Activated CD4-positive, alpha-beta T cell treated with anti-CD3 and anti-CD28 coated beads for 36 hours (primary cell): ENCODE measurements at regions not wholly inside any gene's neighbourhood (a gene's known extent, or its start where the extent isn't known, plus 50 kb on each side); places are given as distances from the start of the nearest gene placed in this dataset.
"Not testable (repeated sequence)": the region's sequence is repeated elsewhere in the genome, so short reads cannot be mapped to it uniquely, and the experiment has no call there.

Experiments
- ATAC-seq: fragments of 200-7000 bp; cut with Tn5 transposase; one replicate; pipeline ENCODE4 v1.10.0; 2021; ENCODE audit warnings: mild to moderate bottlenecking, moderate library complexity
- CTCF ChIA-PET: fragments of 350-600 bp; sonication (Branson Sonifier 250); formaldehyde crosslinking; loops from one replicate; lab custom pipeline; 2021; ENCODE audit warnings: antibody characterized with exemption; lab: Charles Lee
- POLR2A ChIA-PET: fragments of 350-600 bp; sonication (Branson Sonifier 250); formaldehyde crosslinking; loops from one replicate; lab custom pipeline; 2021; ENCODE audit warnings: antibody characterized with exemption, inconsistent platforms; lab: Charles Lee
- DNase-seq: peaks from one replicate; pipeline ENCODE4 v3.0.0-alpha.2; 2020
- H3K27ac Mint-ChIP-seq: one replicate; pipeline ENCODE4 v1.8.0; 2021; ENCODE audit warnings: mixed read lengths
- H3K27me3 Mint-ChIP-seq: one replicate; pipeline ENCODE4 v1.8.0; 2021; ENCODE audit warnings: mixed read lengths
- H3K36me3 Mint-ChIP-seq: one replicate; pipeline ENCODE4 v1.8.0; 2021; ENCODE audit warnings: low read depth, mixed read lengths
- H3K4me1 Mint-ChIP-seq: one replicate; pipeline ENCODE4 v1.8.0; 2021; ENCODE audit warnings: mixed read lengths
- H3K4me3 Mint-ChIP-seq: one replicate; pipeline ENCODE4 v1.8.0; 2021; ENCODE audit warnings: mild to moderate bottlenecking, moderate library complexity, mixed read lengths
- H3K9me3 Mint-ChIP-seq: one replicate; pipeline ENCODE4 v1.8.0; 2021; ENCODE audit warnings: low read depth, mixed read lengths
- intact Hi-C, 2 experiments: fragments of 100-400 bp; cut with DNase I in 1 of 2; cut with micrococcal nuclease in 1 of 2; formaldehyde crosslinking; loops; one replicate each; pipeline versions ENCODE4 v1.14.2 to v1.15.1; 2022 to 2024; cut with DNase I, micrococcal nuclease

DNA sequence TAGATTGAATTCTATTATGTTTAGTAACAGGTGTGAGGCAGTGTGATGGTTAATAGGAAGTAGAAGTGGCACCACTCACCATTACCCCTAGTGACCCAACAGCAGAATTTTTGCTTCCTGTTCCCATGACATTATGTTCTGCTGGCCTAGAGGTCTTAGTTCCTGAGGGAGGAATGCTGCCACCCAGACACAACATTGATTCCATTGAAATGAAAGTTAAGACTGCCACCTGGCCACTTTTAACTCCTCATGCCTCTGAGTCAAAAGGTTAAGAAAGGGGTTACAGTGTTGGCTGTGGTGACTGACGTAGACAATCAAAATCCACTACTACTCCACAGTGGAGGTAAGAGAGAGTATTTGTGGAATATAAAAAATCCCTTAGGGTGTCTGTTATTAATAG is 218.9 kb upstream of the NMUR2 start:
- no peaks in the 10 kb centered on the region for H3K9me3 Mint-ChIP-seq
- ATAC-seq (no peak), DNase-seq (no peak)
- H3K27ac Mint-ChIP-seq = no peak overlapping the region
- POLR2A ChIA-PET = no interaction called here
- H3K36me3 Mint-ChIP-seq = no peaks in the 10 kb centered on the region
- CTCF ChIA-PET = no interaction called here
- H3K4me1 Mint-ChIP-seq = no peaks in the 10 kb centered on the region
- H3K4me3 Mint-ChIP-seq = no peak overlapping the region
- no peaks in the 10 kb centered on the region for H3K27me3 Mint-ChIP-seq
- intact Hi-C loops = no loop called here

DNA sequence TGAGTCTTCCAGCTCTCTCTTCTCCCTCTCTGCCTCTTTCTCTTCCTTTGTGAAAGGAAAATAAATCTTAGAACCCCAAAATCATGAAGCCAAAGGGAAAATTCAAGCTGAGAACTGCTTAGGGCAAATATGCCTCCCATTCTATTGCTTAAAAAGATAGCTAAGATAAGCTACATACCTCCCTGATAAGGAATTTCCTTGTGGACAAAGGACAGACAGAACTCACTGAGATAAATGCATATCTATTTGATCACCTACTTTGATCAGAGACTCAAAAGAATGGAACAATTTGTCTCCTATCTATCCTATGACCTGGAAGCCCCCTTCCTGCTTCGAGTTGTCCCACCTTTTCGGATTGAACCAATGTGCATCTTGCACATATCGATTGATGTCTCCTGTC is 220.6 kb upstream of the NMUR2 start:
- ChIA-PET POLR2A (no interaction called here), CTCF (no interaction called here)
- Mint-ChIP-seq H3K4me3 (no peak overlapping the region), H3K27ac (no peak overlapping the region), H3K27me3 (no peaks in the 10 kb centered on the region), H3K9me3 (no peaks in the 10 kb centered on the region), H3K36me3 (no peaks in the 10 kb centered on the region), H3K4me1 (no peaks in the 10 kb centered on the region)
- intact Hi-C loops = no loop called here
- no peak for DNase-seq
- no peak for ATAC-seq

DNA sequence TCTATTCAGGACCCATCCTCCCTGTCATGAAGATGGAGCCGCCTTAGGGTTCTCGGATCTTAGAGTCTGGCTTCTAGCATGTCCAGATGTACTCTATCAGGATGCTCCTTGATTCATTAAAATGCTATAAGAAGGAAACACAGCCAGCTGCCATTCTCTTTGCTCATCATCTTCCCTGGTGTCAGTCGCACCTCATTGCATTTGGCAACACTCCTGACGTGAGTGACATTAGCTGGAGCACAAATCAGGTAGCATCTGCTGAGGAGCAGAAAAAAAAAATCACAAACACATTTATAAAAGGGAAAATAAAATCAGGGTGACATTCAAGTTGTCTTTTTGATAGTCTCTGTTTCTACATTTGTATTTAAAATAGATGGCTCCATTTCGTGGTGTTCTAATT is 226.1 kb upstream of the NMUR2 start:
- intact Hi-C loops = no loop called here
- Mint-ChIP-seq H3K4me1 (no peaks in the 10 kb centered on the region), H3K27ac (no peak overlapping the region), H3K9me3 (no peaks in the 10 kb centered on the region), H3K4me3 (no peak overlapping the region), H3K36me3 (no peaks in the 10 kb centered on the region), H3K27me3 (no peaks in the 10 kb centered on the region)
- DNase-seq = no peak
- ChIA-PET CTCF (no interaction called here), POLR2A (no interaction called here)
- no peak for ATAC-seq

DNA sequence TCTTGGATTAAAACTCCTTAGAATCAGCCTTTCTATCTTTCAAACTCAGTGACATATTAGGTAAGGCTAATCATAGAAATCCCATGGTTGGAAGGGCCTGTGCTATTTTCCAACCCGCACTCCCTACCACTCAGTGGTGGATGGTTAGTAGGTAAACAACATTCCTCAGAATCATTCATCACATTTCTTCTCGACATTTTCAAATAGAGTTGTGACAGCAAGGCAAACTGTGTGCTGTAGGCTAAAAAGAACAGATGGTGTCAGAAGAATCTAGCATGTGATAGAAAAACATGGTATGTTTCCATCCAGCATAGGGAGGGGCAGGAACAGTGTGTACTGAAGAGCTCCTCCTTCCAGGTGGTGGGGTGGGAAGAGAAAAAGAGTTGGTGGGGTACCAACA is 227.3 kb upstream of the NMUR2 start:
- ChIA-PET POLR2A (no interaction called here), CTCF (no interaction called here)
- H3K4me3 Mint-ChIP-seq = no peak overlapping the region
- intact Hi-C loops = no loop called here
- no peak for DNase-seq
- no peaks in the 10 kb centered on the region for H3K9me3 Mint-ChIP-seq
- H3K4me1 Mint-ChIP-seq = no peaks in the 10 kb centered on the region
- H3K36me3 Mint-ChIP-seq = no peaks in the 10 kb centered on the region
- no peak overlapping the region for H3K27ac Mint-ChIP-seq
- no peaks in the 10 kb centered on the region for H3K27me3 Mint-ChIP-seq
- no peak for ATAC-seq

DNA sequence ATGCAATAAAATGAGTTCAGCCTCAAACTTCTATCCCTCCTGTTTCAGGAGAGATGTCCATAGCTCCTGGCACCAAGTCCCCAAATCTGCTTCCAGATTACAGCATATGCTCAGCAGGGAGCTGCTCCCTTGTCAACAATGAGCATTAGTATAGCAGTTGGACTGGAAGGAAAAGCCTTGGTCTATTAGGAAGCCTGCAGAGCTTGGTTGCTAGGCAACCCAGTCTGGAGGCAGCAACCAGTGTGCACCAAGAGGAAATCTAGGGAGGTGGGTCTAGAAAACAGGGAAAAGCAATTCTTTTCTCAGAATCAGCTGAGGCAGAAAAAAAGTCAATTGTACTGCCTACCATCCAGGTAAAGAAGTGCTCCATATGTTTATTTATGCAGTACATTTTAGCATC is 229.5 kb upstream of the NMUR2 start:
- Mint-ChIP-seq H3K27ac (no peak overlapping the region), H3K9me3 (no peaks in the 10 kb centered on the region), H3K36me3 (no peaks in the 10 kb centered on the region), H3K27me3 (no peaks in the 10 kb centered on the region), H3K4me1 (no peaks in the 10 kb centered on the region), H3K4me3 (no peak overlapping the region)
- ChIA-PET CTCF (interaction anchor here (0.5 kb wide), 1 partner anchor 1665 kb away, joined by 3 read pairs; no protein-coding TSS in a partner anchor), POLR2A (no interaction called here)
- ATAC-seq = no peak
- intact Hi-C loops = no loop called here
- DNase-seq = no peak

DNA sequence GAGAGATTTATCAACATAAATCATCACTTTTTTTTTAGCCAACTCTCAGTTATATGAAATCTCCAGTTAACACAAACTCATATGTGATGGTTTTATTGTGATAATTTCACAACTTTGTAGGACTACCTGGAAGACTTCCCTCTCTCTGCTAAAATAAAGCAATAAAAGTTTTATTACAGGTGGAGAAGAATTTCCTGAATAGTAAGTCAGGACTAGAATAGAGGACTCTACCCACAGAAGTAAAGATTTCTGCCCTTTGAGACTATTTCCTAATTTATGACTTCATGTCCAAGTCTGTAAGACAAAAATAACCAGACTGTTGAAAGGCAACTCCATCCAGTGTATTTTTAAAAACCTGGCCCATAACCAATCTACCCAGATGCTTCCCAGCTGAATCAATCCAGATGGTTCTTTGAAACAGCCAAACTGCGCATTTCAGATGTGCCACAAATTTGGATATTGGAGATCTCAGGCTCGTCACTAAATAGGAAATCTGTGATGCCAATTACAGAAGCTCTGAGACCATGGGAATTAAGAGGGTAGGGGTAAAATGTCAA is 234.0 kb upstream of the NMUR2 start:
- no peak overlapping the region for H3K27ac Mint-ChIP-seq

DNA sequence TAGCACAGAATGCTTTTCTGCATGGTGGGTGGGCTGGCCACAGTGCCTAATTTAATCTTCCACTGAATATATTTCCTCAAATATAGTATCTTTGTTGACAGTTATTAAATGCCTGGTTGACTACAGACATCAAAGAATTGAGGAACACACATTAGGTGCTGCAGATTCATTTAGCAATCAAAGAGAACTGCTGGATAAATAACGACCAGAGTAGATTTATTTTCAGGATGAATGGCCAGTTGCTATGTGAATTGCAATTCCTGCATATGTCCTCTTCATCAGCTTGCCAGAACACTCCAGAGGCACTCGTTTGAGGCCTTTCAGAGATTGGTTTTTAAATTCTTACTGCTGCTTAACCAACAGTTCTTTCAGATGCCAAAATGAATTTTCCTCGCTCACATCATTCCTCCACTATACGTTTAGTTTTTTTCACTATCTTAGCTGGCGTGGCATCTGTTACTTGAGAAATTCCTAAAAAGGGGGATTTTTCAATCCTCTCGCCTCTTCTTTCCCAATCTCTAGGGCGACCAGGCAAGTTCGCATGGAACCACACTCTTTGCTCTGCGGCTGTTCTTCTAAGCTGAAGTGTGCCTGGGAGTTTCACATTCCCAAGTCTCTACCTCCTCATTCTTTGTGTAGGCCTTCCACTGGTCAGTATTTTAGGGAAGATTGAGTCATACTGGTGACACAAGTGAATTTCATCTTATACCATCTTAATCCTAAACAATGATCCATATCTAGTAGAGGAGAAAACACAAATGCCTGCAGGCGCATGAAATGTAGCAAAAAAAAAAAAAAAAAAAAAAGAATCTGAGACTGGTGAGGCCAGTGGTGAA is 237.1 kb upstream of the NMUR2 start:
- Mint-ChIP-seq H3K27me3 (no peaks in the 10 kb centered on the region), H3K4me1 (no peaks in the 10 kb centered on the region), H3K27ac (no peak overlapping the region), H3K9me3 (peaks cover 4% of the 10 kb centered on the region), H3K36me3 (no peaks in the 10 kb centered on the region), H3K4me3 (no peak overlapping the region)
- no peak for ATAC-seq
- POLR2A ChIA-PET = no interaction called here
- intact Hi-C loops = no loop called here
- DNase-seq = no peak
- CTCF ChIA-PET = no interaction called here

More for the DNA sequence above, 234.0 kb upstream of the NMUR2 start:
- Mint-ChIP-seq H3K9me3 (peaks cover 4% of the 10 kb centered on the region), H3K4me3 (no peak overlapping the region), H3K36me3 (no peaks in the 10 kb centered on the region), H3K4me1 (no peaks in the 10 kb centered on the region), H3K27me3 (no peaks in the 10 kb centered on the region)
- DNase-seq = no peak
- ATAC-seq = no peak
- ChIA-PET CTCF (no interaction called here), POLR2A (no interaction called here)
- intact Hi-C loops = no loop called here

DNA sequence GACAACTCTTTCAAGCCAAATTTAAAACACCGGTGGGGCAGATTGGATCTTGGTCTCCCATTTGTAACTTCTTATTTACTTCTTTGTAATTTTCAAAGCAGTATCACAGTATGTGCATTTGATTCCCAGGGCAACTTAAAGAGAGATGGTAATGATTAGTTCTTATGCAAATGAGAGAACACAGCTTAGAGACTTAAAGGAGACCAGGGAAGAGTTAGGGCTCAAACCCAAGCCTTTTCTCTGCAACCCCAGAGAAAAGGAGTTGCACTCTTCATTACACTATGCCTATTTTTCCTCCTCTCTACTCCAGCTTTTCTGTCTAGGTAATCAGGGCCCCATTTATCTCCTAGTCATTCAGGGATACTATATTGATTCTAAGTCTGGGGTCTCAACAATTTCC is 237.8 kb upstream of the NMUR2 start:
- Mint-ChIP-seq H3K27me3 (no peaks in the 10 kb centered on the region), H3K9me3 (peaks cover 4% of the 10 kb centered on the region), H3K36me3 (no peaks in the 10 kb centered on the region), H3K4me3 (no peak overlapping the region), H3K27ac (no peak overlapping the region), H3K4me1 (no peaks in the 10 kb centered on the region)
- ChIA-PET CTCF (no interaction called here), POLR2A (no interaction called here)
- DNase-seq = no peak
- intact Hi-C loops = no loop called here
- no peak for ATAC-seq

DNA sequence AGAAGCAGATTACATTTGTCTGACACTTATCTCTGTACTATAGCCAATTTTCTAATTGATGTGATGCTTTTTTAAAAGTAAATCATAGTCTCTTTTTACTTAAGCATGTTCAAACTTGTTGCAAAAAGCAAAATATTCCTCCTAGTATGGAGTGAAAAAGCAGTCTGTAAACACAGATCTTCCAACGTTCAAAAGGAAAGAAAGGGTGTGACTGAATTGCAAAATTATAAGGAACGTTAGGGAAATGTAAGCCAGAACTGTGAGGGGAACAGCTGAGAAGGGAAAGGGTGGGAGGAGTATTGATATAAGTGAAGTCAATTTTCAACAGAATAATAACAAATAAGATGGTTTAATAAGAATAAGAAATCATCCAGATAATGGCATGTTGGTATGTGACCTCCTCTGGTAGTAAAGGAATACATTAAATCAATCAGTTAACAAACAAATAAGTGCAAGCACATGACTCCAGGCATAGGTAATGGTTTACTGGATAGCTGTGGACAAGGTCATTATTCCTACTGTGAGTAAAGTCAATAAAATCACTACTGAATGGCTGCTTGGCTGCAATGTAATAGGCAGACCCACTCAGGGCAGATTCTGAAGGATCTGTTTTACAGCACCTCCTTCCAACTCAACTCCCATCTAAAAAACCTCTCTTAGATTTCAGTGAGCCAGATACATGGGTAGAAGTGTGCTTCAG is 239.1 kb upstream of the NMUR2 start:
- CTCF ChIA-PET = no interaction called here
- no peaks in the 10 kb centered on the region for H3K27me3 Mint-ChIP-seq
- H3K4me3 Mint-ChIP-seq = no peak overlapping the region
- peaks cover 4% of the 10 kb centered on the region for H3K9me3 Mint-ChIP-seq
- no peaks in the 10 kb centered on the region for H3K4me1 Mint-ChIP-seq
- POLR2A ChIA-PET = no interaction called here
- no peak overlapping the region for H3K27ac Mint-ChIP-seq
- ATAC-seq = no peak
- DNase-seq = no peak
- no peaks in the 10 kb centered on the region for H3K36me3 Mint-ChIP-seq
- intact Hi-C loops = no loop called here

DNA sequence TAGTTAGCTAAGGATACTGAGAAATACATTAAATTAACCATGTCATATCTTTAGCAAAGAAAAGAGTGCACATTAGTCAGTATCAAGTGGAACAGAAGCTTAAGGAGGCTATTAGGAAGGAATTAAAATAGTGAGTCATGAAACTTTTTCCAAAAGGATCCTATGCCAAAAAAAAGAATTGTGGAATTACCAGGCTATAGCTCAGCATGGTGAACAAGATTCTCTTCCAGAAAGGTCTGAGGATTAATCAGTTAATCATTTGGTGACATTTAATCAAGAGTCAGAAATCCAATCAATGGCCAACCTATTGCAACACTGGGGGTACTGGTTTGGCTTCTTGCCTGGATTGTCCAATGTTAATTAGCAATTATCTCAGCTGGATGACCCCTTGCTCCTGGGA is 244.5 kb upstream of the NMUR2 start:
- Mint-ChIP-seq H3K4me3 (no peak overlapping the region), H3K36me3 (no peaks in the 10 kb centered on the region), H3K4me1 (no peaks in the 10 kb centered on the region), H3K27ac (no peak overlapping the region), H3K9me3 (no peaks in the 10 kb centered on the region), H3K27me3 (no peaks in the 10 kb centered on the region)
- CTCF ChIA-PET = no interaction called here
- intact Hi-C loops = no loop called here
- ATAC-seq (no peak), DNase-seq (no peak)
- POLR2A ChIA-PET = no interaction called here

DNA sequence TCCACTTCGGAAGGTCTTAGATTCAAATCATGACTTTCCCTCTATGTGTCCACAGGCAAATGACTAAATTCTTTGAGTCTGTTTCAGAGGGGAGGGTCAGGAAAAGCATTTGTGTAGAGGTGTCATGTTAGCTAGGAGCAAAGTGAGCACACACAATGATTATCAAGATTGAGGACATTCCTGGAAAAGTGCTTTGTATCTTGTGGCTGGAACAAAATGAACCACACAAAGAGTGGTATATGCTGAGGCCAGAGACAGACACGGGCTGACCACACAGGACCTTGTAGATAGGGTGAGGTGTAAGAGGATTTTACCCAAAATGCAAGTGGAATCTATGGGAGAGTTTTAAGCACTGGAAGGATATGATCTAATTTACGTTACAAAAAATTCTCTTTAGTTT is 245.3 kb upstream of the NMUR2 start:
- DNase-seq (no peak), ATAC-seq (no peak)
- Mint-ChIP-seq H3K4me3 (no peak overlapping the region), H3K36me3 (no peaks in the 10 kb centered on the region), H3K27me3 (no peaks in the 10 kb centered on the region), H3K27ac (no peak overlapping the region), H3K9me3 (no peaks in the 10 kb centered on the region), H3K4me1 (no peaks in the 10 kb centered on the region)
- ChIA-PET POLR2A (no interaction called here), CTCF (no interaction called here)
- intact Hi-C loops = no loop called here

DNA sequence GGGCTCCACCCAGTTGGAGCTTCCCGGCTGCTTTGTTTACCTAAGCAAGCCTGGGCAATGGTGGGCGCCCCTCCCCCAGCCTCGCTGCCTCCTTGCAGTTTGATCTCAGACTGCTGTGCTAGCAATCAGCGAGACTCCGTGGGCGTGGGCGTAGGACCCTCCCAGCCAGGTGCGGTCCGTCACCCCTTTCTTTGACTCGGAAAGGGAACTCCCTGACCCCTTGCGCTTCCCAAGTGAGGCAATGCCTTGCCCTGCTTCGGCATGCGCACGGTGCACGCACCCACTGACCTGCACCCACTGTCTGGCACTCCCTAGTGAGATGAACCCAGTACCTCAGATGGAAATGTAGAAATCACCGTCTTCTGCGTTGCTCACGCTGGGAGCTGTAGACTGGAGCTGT is 254.4 kb upstream of the NMUR2 start:
- H3K4me3 Mint-ChIP-seq, DNase-seq, intact Hi-C loops, ATAC-seq, H3K4me1 Mint-ChIP-seq, H3K36me3 Mint-ChIP-seq, H3K27ac Mint-ChIP-seq, H3K9me3 Mint-ChIP-seq, CTCF ChIA-PET, H3K27me3 Mint-ChIP-seq, POLR2A ChIA-PET: not testable (repeated sequence)
